Heart left ventricle (tissue), 13 donors: ENCODE measurements at regions not wholly inside any gene's neighbourhood (a gene's known extent, or its start where the extent isn't known, plus 50 kb on each side); places are given as distances from the start of the nearest gene placed in this dataset.

Source experiments
- POLR2A ChIP-seq, 2 donors: fragments of 450-650 bp; IDR thresholded peaks; one replicate each; pipeline ENCODE4 v1.6.1; 2017; ENCODE audit warnings: antibody characterized with exemption in 2 of 2, mild to moderate bottlenecking in 2 of 2, moderate library complexity in 2 of 2
- TF ChIP-seq, protein P1 (sequence below), 12 donors: fragments of 200-600 bp; sonication (generic) in 4 of 12; IDR thresholded peaks; one replicate each; pipeline versions ENCODE4 v1.5.0 to v1.8.0; 2018 to 2022; ENCODE audit warnings: antibody characterized with exemption in 12 of 12, mild to moderate bottlenecking in 5 of 12
- donor health status: ischemic (EF 13 %, LVEDD 7.1; RV severe dilation, severe dysfunction).
- donor health status: DM: no; HTN: yes; CAD: no.
- donor health status: DM: no; HTN: no; CAD: no.
- donor health status: ischemic (EF 25% LVEDD 6.9; RV normal size, moderate dysfunction).
- donor health status: ischemic (EF 25% LVEDD 5.7; RV mildly dilated, moderate dysfunction).
- donor health status: ischemic (EF 35%, LVEDD 5.7; RV mildly dilated, moderate dysfunction).
- donor health status: nonischemic (EF 11% LVEDD 7.7; RV severe dilation, severe dysfunction).
- donor health status: DM: yes; HTN: yes; CAD: no.
- donor health status: PGD.
- donor health status: ischemic (EF 29% LVEDD 5.4; RV normal size, mild dysfunction).
- donor health status: nonischemic (EF 23%, LVEDD 6.1; RV moderate dilation, normal function).

DNA sequence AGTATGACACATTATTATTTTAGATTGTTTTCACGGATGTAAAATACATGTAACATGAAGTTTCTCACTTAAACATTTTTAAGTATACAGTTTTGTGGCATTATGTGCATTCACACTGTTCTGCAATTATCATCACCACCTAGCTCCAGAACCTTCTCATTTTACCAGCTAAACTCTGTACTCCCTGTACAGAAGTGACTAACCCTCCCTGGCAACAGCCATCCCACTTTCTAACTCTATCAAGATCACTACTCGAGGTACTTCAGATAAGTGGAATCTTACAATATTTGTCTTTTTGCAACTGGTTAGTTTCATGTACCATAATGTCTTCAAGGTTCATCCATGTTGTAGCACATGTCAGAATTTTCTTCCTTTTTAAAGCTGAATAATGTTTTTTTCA is 116.3 kb upstream of the IGF1R start:
- TF ChIP-seq, protein P1, sequence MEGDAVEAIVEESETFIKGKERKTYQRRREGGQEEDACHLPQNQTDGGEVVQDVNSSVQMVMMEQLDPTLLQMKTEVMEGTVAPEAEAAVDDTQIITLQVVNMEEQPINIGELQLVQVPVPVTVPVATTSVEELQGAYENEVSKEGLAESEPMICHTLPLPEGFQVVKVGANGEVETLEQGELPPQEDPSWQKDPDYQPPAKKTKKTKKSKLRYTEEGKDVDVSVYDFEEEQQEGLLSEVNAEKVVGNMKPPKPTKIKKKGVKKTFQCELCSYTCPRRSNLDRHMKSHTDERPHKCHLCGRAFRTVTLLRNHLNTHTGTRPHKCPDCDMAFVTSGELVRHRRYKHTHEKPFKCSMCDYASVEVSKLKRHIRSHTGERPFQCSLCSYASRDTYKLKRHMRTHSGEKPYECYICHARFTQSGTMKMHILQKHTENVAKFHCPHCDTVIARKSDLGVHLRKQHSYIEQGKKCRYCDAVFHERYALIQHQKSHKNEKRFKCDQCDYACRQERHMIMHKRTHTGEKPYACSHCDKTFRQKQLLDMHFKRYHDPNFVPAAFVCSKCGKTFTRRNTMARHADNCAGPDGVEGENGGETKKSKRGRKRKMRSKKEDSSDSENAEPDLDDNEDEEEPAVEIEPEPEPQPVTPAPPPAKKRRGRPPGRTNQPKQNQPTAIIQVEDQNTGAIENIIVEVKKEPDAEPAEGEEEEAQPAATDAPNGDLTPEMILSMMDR (IDR thresholded peaks at IDR 0.05): no peak
- no peak for TF ChIP-seq POLR2A (IDR thresholded peaks at IDR 0.05)
